Endothelial cell of umbilical vein (primary cell): ENCODE measurements at regions not wholly inside any gene's neighbourhood (a gene's known extent, or its start where the extent isn't known, plus 50 kb on each side); places are given as distances from the start of the nearest gene placed in this dataset.

Source experiments
- BruUV-seq: library from RNA; stranded (reverse); fragments of 400-500 nt; replicated peaks from 2 replicates; lab custom pipeline; 2021; lab: Mats Ljungman, UMichigan
- CTCF ChIA-PET: fragments of 300-600, 350-600 bp; sonication (Branson Sonifier 250); formaldehyde crosslinking; loops from one replicate; lab custom pipeline; 2021; ENCODE audit warnings: antibody characterized with exemption, inconsistent platforms; lab: Charles Lee
- POLR2A ChIA-PET: fragments of 300-600, 350-600 bp; sonication (Branson Sonifier 250); formaldehyde crosslinking; loops from one replicate; lab custom pipeline; 2021; ENCODE audit warnings: antibody characterized with exemption, inconsistent platforms; lab: Charles Lee
- DNase-seq: peaks from one replicate; pipeline ENCODE4 v3.0.0-alpha.2; 2011; ENCODE audit warnings: low read depth, low spot score
- FAIRE-seq: peaks from 2 replicates; lab custom pipeline; 2011; peaks lifted over from hg19 to GRCh38; lab: Jason Lieb, UNC
- H2AFZ ChIP-seq: 2 replicates; pipeline ENCODE4 v1.6.0; 2012; ENCODE audit warnings: low read depth, low read length, control low read depth, inconsistent platforms
- H3K27ac ChIP-seq: 2 replicates; pipeline ENCODE4 v1.5.1; 2011; ENCODE audit warnings: low read depth, mild to moderate bottlenecking, control low read depth, low read length, moderate library complexity; ENCODE audit not compliant: insufficient read depth
- H3K27me3 ChIP-seq, 2 experiments: 2 replicates each; pipeline versions ENCODE4 v1.6.0 to v1.6.1; 2011; ENCODE audit warnings: low read length in 2 of 2, mixed read lengths in 1 of 2; ENCODE audit not compliant: control insufficient read depth in 2 of 2, insufficient read depth in 2 of 2
- H3K36me3 ChIP-seq, 2 experiments: 2 replicates in 1 of 2; 3 replicates in 1 of 2; pipeline ENCODE4 v1.5.1; 2011; ENCODE audit warnings: low read length in 2 of 2, mild to moderate bottlenecking in 1 of 2, moderate library complexity in 1 of 2; ENCODE audit not compliant: control insufficient read depth in 2 of 2, insufficient read depth in 2 of 2; ENCODE audit errors: extremely low read depth in 1 of 2
- H3K4me1 ChIP-seq: 3 replicates; pipeline ENCODE4 v1.5.1; 2011; ENCODE audit warnings: mild to moderate bottlenecking, low read length; ENCODE audit not compliant: control insufficient read depth, insufficient read depth; ENCODE audit errors: extremely low read depth
- H3K4me2 ChIP-seq: 2 replicates; pipeline ENCODE4 v1.6.1; 2011; ENCODE audit warnings: low read length, control low read depth, mixed read lengths; ENCODE audit not compliant: insufficient read depth
- H3K4me3 ChIP-seq, 3 experiments: fragments of 200-600 bp in 1 of 3; sonication (generic), shearing (Covaris generic) in 1 of 3; replicated peaks in 1 of 3; 2 replicates each; pipeline ENCODE4 v1.5.1; 2011 to 2016; ENCODE audit warnings: control low read depth in 3 of 3, low read length in 3 of 3, mild to moderate bottlenecking in 2 of 3, inconsistent platforms in 1 of 3, low read depth in 1 of 3, moderate library complexity in 1 of 3; ENCODE audit not compliant: insufficient read depth in 1 of 3
- H3K79me2 ChIP-seq: 2 replicates; pipeline ENCODE4 v1.6.0; 2012; ENCODE audit warnings: low read length, inconsistent platforms; ENCODE audit not compliant: control insufficient read depth, insufficient read depth
- H3K9ac ChIP-seq: replicated peaks from 2 replicates; pipeline ENCODE3; 2011; ENCODE audit warnings: low read length, control low read depth; ENCODE audit not compliant: insufficient read depth; ENCODE audit errors: extremely low read depth
- H3K9me1 ChIP-seq: replicated peaks from 3 replicates; pipeline ENCODE4 v1.6.0; 2011; ENCODE audit warnings: mild to moderate bottlenecking, low read length; ENCODE audit not compliant: control insufficient read depth, insufficient read depth; ENCODE audit errors: extremely low read depth
- H3K9me3 ChIP-seq: replicated peaks from 2 replicates; pipeline ENCODE4 v1.5.1; 2012; ENCODE audit warnings: low read length, inconsistent platforms; ENCODE audit not compliant: control insufficient read depth, insufficient read depth
- H4K20me1 ChIP-seq: replicated peaks from 2 replicates; pipeline ENCODE3; 2011; ENCODE audit warnings: mild to moderate bottlenecking, low read length; ENCODE audit not compliant: control insufficient read depth, insufficient read depth; ENCODE audit errors: extremely low read depth
- EZH2 ChIP-seq: IDR thresholded peaks from 2 replicates; pipeline ENCODE4 v1.6.1; 2012; ENCODE audit warnings: borderline replicate concordance, low read depth, mild to moderate bottlenecking, moderate library complexity, low read length, inconsistent platforms; ENCODE audit not compliant: severe bottlenecking
- FOS ChIP-seq: IDR thresholded peaks from 2 replicates; pipeline ENCODE4 v1.6.1; 2011; ENCODE audit warnings: mild to moderate bottlenecking, low read length, moderate library complexity, borderline replicate concordance; ENCODE audit not compliant: insufficient read depth
- GATA2 ChIP-seq: IDR thresholded peaks from 2 replicates; pipeline ENCODE4 v1.7.0; 2011; ENCODE audit warnings: low read depth, mild to moderate bottlenecking, moderate library complexity, mixed read lengths, low read length; ENCODE audit not compliant: insufficient read length, insufficient read depth
- JUN ChIP-seq: IDR thresholded peaks from 2 replicates; pipeline ENCODE4 v1.6.1; 2011; ENCODE audit warnings: borderline replicate concordance, low read depth; ENCODE audit not compliant: insufficient read length, insufficient read depth
- MAX ChIP-seq: IDR thresholded peaks from 2 replicates; pipeline ENCODE4 v1.6.1; 2011; ENCODE audit not compliant: insufficient read depth, insufficient read length
- MYC ChIP-seq: IDR thresholded peaks from one replicate; pipeline ENCODE4 v1.6.1; 2011; ENCODE audit warnings: mild to moderate bottlenecking, low read depth, low read length
- POLR2A ChIP-seq: IDR thresholded peaks from 2 replicates; pipeline ENCODE4 v1.6.1; 2012; ENCODE audit warnings: low read depth, mild to moderate bottlenecking, control low read depth, low read length
- POLR2AphosphoS5 ChIP-seq: IDR thresholded peaks from 2 replicates; pipeline ENCODE4 v1.6.1; 2012; ENCODE audit warnings: low read depth, mild to moderate bottlenecking, control low read depth, low read length, moderate library complexity; ENCODE audit not compliant: insufficient read depth
- dilution Hi-C: fragments of 300-500 bp; cut with MboI; formaldehyde crosslinking; loops from one replicate; pipeline ENCODE4 v1.15.0; 2019; ENCODE audit warnings: low sequenced_read_pairs; ENCODE audit not compliant: extremely low pct_ligation_motif_present
- intact Hi-C: fragments of 100-400 bp; cut with micrococcal nuclease; formaldehyde crosslinking; loops from one replicate; pipeline ENCODE4 v1.10.0; 2022

GRCh38 chr3:55175423-55175822 lies 247.6 kb upstream of the LRTM1 start:
- TF ChIP-seq GATA2, result no peak
- TF ChIP-seq MAX, result no peak
- no peak for TF ChIP-seq MYC
- no peak for TF ChIP-seq JUN
- TF ChIP-seq POLR2A, result no peak
- TF ChIP-seq POLR2AphosphoS5, result no peak
- TF ChIP-seq FOS, result no peak
- H2AFZ ChIP-seq, result no peak overlapping the region
- H3K9me1 ChIP-seq, result no peaks in the 10 kb centered on the region
- DNase-seq, result no peak
- no peaks in the 10 kb centered on the region for H3K36me3 ChIP-seq
- FAIRE-seq, result no peak
- H3K4me1 ChIP-seq, result no peaks in the 10 kb centered on the region
- BruUV-seq, result no TSS peak
- H3K79me2 ChIP-seq, result no peaks in the 10 kb centered on the region
- H3K27ac ChIP-seq, result no peak overlapping the region
- H3K27me3 ChIP-seq, result no peaks in the 10 kb centered on the region
- peaks cover 3% of the 10 kb centered on the region for H3K9me3 ChIP-seq
- POLR2A ChIA-PET, result no interaction called here
- dilution Hi-C loops, result no loop called here
- no peak overlapping the region for H3K4me3 ChIP-seq
- no peaks in the 10 kb centered on the region for H4K20me1 ChIP-seq
- intact Hi-C loops, result no loop called here
- H3K4me2 ChIP-seq, result no peak overlapping the region
- H3K9ac ChIP-seq, result no peak overlapping the region
- CTCF ChIA-PET, result no interaction called here

GRCh38 chr3:55174747-55175146 lies 246.9 kb upstream of the LRTM1 start:
- ChIA-PET CTCF (no interaction called here), POLR2A (no interaction called here)
- Histone ChIP-seq H2AFZ (no peak overlapping the region), H3K36me3 (no peaks in the 10 kb centered on the region), H3K79me2 (no peaks in the 10 kb centered on the region), H3K27ac (no peak overlapping the region), H3K9me3 (peaks cover 3% of the 10 kb centered on the region), H3K4me2 (no peak overlapping the region), H3K9me1 (no peaks in the 10 kb centered on the region), H4K20me1 (no peaks in the 10 kb centered on the region), H3K9ac (no peak overlapping the region), H3K4me3 (no peak overlapping the region), H3K4me1 (no peaks in the 10 kb centered on the region), H3K27me3 (no peaks in the 10 kb centered on the region)
- intact Hi-C loops (no loop called here), dilution Hi-C loops (no loop called here)
- no peak for TF ChIP-seq EZH2
- TF ChIP-seq FOS, result no peak
- no peak for TF ChIP-seq POLR2A
- TF ChIP-seq JUN, result no peak
- TF ChIP-seq MYC, result no peak
- no peak for TF ChIP-seq POLR2AphosphoS5
- no peak for TF ChIP-seq MAX
- BruUV-seq, result no TSS peak
- FAIRE-seq (no peak), DNase-seq (no peak)
